ENCODE measurements at regions not wholly inside any gene's neighbourhood (a gene's known extent, or its start where the extent isn't known, plus 50 kb on each side); places are given as distances from the start of the nearest gene placed in this dataset.

DNA sequence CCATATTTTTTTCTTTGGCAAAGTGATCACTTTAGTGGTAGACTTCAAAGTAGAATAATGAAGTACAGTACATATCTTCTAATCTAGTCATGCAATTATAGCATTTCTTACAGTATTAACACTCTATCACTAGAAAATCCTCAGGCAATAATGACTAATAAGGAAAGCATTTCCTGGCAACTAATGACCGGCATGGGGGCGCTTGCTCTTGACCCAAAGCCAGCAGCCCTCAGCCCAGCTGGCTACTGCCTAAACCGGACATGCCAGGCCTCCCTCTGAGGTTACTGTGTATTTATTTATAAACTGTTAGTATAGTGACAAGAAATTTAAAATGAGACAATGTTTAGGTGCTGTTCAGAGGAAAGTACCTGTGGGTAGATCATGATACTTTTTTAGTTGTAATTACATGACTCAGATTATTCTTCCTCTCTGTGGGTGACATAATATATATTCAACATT, 633.8 kb downstream of the PTPRC start:
- Histone ChIP-seq H3K27me3 (ENCODE audit: control insufficient read depth in 1 of 2, insufficient read depth in 2 of 2, low read length in 2 of 2) (no peaks in the 10 kb centered on the region), H3K9ac (ENCODE audit: low read length in 2 of 2) (no peak overlapping the region), H3K4me3 (ENCODE audit: low read length in 2 of 2) (no peak overlapping the region), H3K27ac (ENCODE audit: low read length) (no peak overlapping the region), H3K36me3 (ENCODE audit: control insufficient read depth in 2 of 2, insufficient read depth in 2 of 2, low read length in 2 of 2) (no peaks in the 10 kb centered on the region), H3K4me1 (ENCODE audit: control insufficient read depth, insufficient read depth, low read length) (no peaks in the 10 kb centered on the region), H3K9me3 (ENCODE audit: control insufficient read depth in 2 of 2, low read length in 2 of 2) (no peaks in the 10 kb centered on the region)

DNA sequence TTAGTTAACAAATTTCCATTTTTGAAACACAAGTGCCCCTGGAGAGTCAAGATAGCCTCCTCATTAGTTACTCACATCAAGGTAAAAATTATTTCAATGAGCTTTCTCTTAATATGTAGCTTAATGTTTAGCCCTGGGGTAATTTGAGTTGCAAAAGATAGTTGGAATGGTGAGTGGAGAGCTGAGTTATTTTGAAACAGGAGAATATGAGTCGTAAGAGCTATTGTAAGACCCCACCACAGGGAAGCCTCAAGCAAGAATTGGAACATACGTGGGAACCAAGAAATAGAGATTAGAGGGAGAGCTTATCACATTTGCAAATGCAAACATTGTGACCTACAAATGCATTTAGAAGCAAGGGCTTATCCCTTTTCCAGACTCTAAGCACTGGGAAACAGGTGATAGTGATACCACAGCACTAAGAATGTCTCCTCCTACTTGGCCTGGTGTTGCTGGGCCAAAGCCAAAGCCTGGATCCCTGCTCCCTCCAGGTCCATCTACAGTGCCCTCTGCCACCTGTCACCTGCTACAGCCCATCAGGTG, 635.1 kb downstream of the PTPRC start:
- Histone ChIP-seq H3K4me1 (ENCODE audit: control insufficient read depth, insufficient read depth, low read length) (no peaks in the 10 kb centered on the region), H3K9me3 (ENCODE audit: control insufficient read depth in 2 of 2, low read length in 2 of 2) (no peaks in the 10 kb centered on the region), H3K36me3 (ENCODE audit: control insufficient read depth in 2 of 2, insufficient read depth in 2 of 2, low read length in 2 of 2) (no peaks in the 10 kb centered on the region), H3K4me3 (ENCODE audit: low read length in 2 of 2) (no peak overlapping the region), H3K27me3 (ENCODE audit: control insufficient read depth in 1 of 2, insufficient read depth in 2 of 2, low read length in 2 of 2) (no peaks in the 10 kb centered on the region), H3K27ac (ENCODE audit: low read length) (no peak overlapping the region), H3K9ac (ENCODE audit: low read length in 2 of 2) (no peak overlapping the region)

DNA sequence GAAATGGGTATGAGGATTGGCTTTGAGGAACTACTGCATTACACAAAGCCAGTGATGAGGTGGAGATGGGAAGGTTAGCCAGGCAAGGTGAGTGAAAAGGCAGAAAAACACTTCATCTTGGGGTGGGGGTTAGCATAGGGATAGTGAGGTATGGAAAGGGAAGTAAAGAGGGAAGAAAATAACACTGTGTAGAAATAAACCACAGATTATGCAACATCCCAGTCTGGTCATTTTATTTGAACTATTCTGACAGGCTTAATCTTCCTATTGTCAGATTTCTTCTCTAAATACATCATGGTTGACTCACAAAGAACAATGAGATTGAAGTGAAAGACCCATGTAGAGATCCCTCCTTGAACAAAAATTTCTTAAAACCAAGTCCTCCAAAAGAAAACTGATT, 640.2 kb downstream of the PTPRC start:
- H3K27ac ChIP-seq (ENCODE audit: low read length): no peak overlapping the region
- H3K9me3 ChIP-seq (ENCODE audit: control insufficient read depth in 2 of 2, low read length in 2 of 2): no peaks in the 10 kb centered on the region
- H3K4me1 ChIP-seq (ENCODE audit: control insufficient read depth, insufficient read depth, low read length): no peaks in the 10 kb centered on the region
- no peak overlapping the region for H3K9ac ChIP-seq (ENCODE audit: low read length in 2 of 2)
- H3K4me3 ChIP-seq (ENCODE audit: low read length in 2 of 2): no peak overlapping the region
- H3K36me3 ChIP-seq (ENCODE audit: control insufficient read depth in 2 of 2, insufficient read depth in 2 of 2, low read length in 2 of 2): no peaks in the 10 kb centered on the region
- no peaks in the 10 kb centered on the region for H3K27me3 ChIP-seq (ENCODE audit: control insufficient read depth in 1 of 2, insufficient read depth in 2 of 2, low read length in 2 of 2)

DNA sequence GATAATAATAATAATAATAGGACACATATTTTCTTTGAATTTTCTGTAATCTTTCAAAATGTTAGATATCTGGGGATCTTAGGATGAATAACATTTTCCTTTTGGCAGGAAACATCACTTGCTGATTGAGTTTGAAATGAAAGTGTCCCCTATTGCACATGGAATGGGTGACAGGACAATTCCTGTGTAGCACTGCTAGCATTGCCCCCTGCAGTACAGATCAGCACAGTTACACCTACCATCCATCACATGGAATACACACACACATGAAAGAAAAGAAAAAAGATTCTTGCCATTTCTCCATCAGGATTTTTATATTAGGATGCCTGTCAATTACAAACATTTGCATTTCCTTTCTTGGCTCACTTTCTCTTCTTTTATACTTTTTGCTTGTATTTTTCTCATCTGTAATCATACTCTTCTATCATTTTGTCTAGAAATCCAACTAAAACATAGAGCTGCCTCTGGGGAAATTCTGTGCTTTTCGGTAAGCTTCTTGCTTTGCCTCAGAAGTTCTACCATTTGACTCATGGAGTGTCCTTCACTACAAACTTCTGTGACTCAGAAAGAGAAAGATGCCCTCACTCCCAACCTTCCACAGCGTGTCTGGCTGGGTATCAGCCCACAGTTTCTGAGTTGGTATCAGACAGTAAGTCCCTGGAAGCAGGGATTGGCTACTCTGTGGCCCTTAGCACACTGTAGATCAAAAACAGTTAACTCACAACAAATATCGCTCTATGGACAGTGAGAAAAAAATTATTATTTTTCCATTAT, 641.2 kb downstream of the PTPRC start:
- no peaks in the 10 kb centered on the region for H3K4me1 ChIP-seq (ENCODE audit: control insufficient read depth, insufficient read depth, low read length)
- no peaks in the 10 kb centered on the region for H3K27me3 ChIP-seq (ENCODE audit: control insufficient read depth in 1 of 2, insufficient read depth in 2 of 2, low read length in 2 of 2)
- H3K27ac ChIP-seq (ENCODE audit: low read length): no peak overlapping the region
- no peak overlapping the region for H3K4me3 ChIP-seq (ENCODE audit: low read length in 2 of 2)
- H3K36me3 ChIP-seq (ENCODE audit: control insufficient read depth in 2 of 2, insufficient read depth in 2 of 2, low read length in 2 of 2): no peaks in the 10 kb centered on the region
- no peak overlapping the region for H3K9ac ChIP-seq (ENCODE audit: low read length in 2 of 2)
- no peaks in the 10 kb centered on the region for H3K9me3 ChIP-seq (ENCODE audit: control insufficient read depth in 2 of 2, low read length in 2 of 2)

DNA sequence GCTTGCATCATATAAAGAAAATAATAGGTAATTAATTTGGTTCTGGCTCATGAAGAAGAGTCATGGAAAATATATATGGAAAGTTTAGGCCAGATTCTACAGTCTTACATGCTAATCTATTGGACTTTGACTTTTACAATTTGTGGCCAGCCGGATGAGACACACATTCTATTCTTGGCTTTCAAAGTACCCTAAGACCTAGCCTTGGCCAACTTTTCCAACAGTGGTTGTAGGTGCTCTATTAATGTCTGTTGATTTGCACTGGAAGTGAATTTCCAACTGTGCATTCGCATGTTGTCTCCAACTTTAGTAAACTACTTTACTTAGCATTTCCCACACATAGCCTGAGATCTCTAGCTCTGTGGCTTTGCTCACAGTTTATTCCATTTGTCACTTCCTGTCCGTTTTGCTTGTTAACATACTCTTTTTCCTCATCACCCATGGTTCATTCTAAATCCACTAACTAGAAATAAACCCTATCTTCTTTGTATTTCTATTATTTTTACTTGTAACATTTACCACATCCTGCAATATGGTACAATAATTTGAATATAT, 644.0 kb downstream of the PTPRC start:
- Histone ChIP-seq H3K27ac (ENCODE audit: low read length) (no peak overlapping the region), H3K4me1 (ENCODE audit: control insufficient read depth, insufficient read depth, low read length) (no peaks in the 10 kb centered on the region), H3K9me3 (ENCODE audit: control insufficient read depth in 2 of 2, low read length in 2 of 2) (no peaks in the 10 kb centered on the region), H3K4me3 (ENCODE audit: low read length in 2 of 2) (no peak overlapping the region), H3K9ac (ENCODE audit: low read length in 2 of 2) (no peak overlapping the region), H3K36me3 (ENCODE audit: control insufficient read depth in 2 of 2, insufficient read depth in 2 of 2, low read length in 2 of 2) (no peaks in the 10 kb centered on the region), H3K27me3 (ENCODE audit: control insufficient read depth in 1 of 2, insufficient read depth in 2 of 2, low read length in 2 of 2) (no peaks in the 10 kb centered on the region)

DNA sequence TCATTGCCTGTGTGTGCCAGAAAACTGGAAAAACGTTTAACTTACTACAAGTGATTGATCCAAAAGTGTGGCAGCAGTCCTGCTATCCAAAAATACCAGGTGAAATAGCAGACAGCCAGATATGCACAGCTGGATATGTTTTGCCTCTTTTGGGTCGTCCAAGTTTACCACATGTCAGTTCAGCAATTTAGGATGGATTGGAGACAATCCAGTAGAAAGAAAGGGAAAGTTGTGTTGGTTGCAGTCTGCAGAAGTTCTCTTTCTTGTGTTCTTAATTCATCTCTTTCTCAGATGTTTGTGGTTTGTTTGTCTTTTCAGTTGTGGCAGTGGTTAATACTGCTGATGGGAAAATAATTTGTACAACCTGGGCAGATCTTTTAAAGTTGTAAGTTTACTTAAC, 645.0 kb downstream of the PTPRC start:
- Histone ChIP-seq H3K27ac (ENCODE audit: low read length) (no peak overlapping the region), H3K27me3 (ENCODE audit: control insufficient read depth in 1 of 2, insufficient read depth in 2 of 2, low read length in 2 of 2) (no peaks in the 10 kb centered on the region)

DNA sequence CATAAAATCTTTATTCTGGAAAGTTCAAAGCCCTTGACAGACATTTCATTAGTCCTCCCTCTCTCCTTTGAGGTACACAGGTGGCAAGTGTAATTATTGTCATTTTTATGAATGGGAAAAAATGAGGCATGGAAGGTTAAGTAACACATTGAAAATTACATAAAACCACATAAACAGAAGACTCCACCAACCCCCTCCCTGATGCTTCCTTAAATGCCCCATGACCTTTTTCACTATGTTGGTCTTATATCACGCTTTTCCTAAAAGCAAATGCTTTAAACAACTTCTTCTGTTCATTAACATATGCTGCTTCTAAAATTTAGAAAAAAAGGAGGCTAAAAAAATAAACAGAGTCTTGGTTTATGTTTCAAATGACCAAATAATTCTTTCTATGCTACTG, 648.4 kb downstream of the PTPRC start:
- no peak overlapping the region for H3K9ac ChIP-seq (ENCODE audit: low read length in 2 of 2)
- H3K4me3 ChIP-seq (ENCODE audit: low read length in 2 of 2): no peak overlapping the region
- no peaks in the 10 kb centered on the region for H3K27me3 ChIP-seq (ENCODE audit: control insufficient read depth in 1 of 2, insufficient read depth in 2 of 2, low read length in 2 of 2)
- H3K4me1 ChIP-seq (ENCODE audit: control insufficient read depth, insufficient read depth, low read length): no peaks in the 10 kb centered on the region
- H3K36me3 ChIP-seq (ENCODE audit: control insufficient read depth in 2 of 2, insufficient read depth in 2 of 2, low read length in 2 of 2): no peaks in the 10 kb centered on the region
- H3K27ac ChIP-seq (ENCODE audit: low read length): no peak overlapping the region
- no peaks in the 10 kb centered on the region for H3K9me3 ChIP-seq (ENCODE audit: control insufficient read depth in 2 of 2, low read length in 2 of 2)

More for the DNA sequence above, 645.0 kb downstream of the PTPRC start:
- Histone ChIP-seq H3K4me3 (ENCODE audit: low read length in 2 of 2) (no peak overlapping the region), H3K9ac (ENCODE audit: low read length in 2 of 2) (no peak overlapping the region), H3K4me1 (ENCODE audit: control insufficient read depth, insufficient read depth, low read length) (no peaks in the 10 kb centered on the region), H3K36me3 (ENCODE audit: control insufficient read depth in 2 of 2, insufficient read depth in 2 of 2, low read length in 2 of 2) (no peaks in the 10 kb centered on the region), H3K9me3 (ENCODE audit: control insufficient read depth in 2 of 2, low read length in 2 of 2) (no peaks in the 10 kb centered on the region)

DNA sequence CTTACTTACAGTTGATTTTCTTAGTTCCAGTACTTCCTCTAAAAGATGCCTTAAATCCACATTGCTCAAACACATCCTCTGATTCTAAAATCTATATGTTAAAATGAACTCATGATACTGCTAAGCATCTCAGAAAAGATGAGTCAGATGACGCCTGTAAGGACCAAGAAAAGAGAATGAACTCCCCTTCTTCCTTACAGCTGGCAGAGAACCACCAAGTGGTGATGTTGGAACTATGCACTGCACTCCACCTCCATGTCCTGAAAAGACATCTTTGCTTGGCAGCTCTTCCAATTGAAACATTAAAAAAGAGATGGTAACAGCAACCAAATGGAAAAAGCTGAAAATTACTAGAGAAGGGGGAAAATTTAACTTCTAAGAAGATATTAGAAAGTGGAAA, 648.8 kb downstream of the PTPRC start:
- no peaks in the 10 kb centered on the region for H3K36me3 ChIP-seq (ENCODE audit: control insufficient read depth in 2 of 2, insufficient read depth in 2 of 2, low read length in 2 of 2)
- H3K9me3 ChIP-seq (ENCODE audit: control insufficient read depth in 2 of 2, low read length in 2 of 2): no peaks in the 10 kb centered on the region
- H3K27me3 ChIP-seq (ENCODE audit: control insufficient read depth in 1 of 2, insufficient read depth in 2 of 2, low read length in 2 of 2): no peaks in the 10 kb centered on the region
- no peaks in the 10 kb centered on the region for H3K4me1 ChIP-seq (ENCODE audit: control insufficient read depth, insufficient read depth, low read length)
- H3K9ac ChIP-seq (ENCODE audit: low read length in 2 of 2): no peak overlapping the region
- H3K4me3 ChIP-seq (ENCODE audit: low read length in 2 of 2): no peak overlapping the region
- no peak overlapping the region for H3K27ac ChIP-seq (ENCODE audit: low read length)

DNA sequence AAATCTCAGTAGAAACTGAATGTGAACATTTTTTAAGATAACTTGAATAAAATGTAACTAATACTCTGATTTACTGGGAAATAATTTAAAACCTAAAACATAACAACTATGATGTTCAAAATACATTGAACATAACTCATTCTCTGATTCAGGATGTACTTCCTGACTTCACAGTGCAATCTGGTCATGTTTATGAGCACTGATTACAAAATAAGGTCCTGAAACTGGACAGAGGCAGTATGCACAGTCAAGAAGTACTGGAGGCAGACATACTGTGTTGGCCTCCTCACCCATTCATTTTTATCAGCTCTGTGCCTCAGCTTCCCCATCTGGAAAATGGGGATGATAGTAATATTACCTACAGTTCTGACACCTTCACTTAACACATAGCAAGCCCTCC, 651.3 kb downstream of the PTPRC start:
- no peaks in the 10 kb centered on the region for H3K9me3 ChIP-seq (ENCODE audit: control insufficient read depth in 2 of 2, low read length in 2 of 2)
- no peaks in the 10 kb centered on the region for H3K36me3 ChIP-seq (ENCODE audit: control insufficient read depth in 2 of 2, insufficient read depth in 2 of 2, low read length in 2 of 2)
- H3K9ac ChIP-seq (ENCODE audit: low read length in 2 of 2): no peak overlapping the region
- H3K4me3 ChIP-seq (ENCODE audit: low read length in 2 of 2): no peak overlapping the region
- H3K27ac ChIP-seq (ENCODE audit: low read length): no peak overlapping the region
- no peaks in the 10 kb centered on the region for H3K4me1 ChIP-seq (ENCODE audit: control insufficient read depth, insufficient read depth, low read length)
- no peaks in the 10 kb centered on the region for H3K27me3 ChIP-seq (ENCODE audit: control insufficient read depth in 1 of 2, insufficient read depth in 2 of 2, low read length in 2 of 2)

DNA sequence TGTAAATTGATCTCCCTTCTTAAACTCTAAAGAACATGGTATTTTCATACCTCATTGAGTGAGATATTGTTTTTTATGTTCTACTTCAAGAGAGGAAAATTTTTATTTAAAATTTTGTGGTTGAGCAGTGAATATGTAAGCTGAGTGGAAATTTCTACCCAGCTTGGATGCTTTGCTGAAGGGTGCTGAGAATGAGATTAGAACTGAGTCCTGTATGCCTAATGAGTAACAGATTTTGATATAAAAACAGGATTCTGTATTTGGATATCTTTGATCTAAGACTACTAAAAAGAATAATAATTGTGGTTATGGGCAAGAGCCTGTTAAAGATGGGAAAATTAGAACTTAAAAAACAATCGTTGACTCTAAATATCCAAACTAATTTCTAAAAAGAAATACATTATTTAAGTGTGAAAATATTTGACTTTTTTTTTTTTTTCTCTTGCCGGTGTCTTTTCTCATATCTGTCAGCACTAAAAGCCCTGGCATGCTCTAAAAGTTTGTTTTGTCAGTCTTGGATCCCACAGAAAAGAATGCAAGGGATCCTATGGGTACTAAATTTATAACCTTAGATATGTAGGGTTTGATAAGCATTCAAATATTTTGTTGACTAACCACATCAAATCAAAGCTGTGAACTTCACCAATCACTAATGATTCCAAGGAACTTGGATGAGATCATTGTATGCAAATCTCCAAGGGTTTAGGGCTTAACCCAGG, 652.3 kb downstream of the PTPRC start:
- H3K27ac ChIP-seq (ENCODE audit: low read length): no peak overlapping the region
- no peaks in the 10 kb centered on the region for H3K9me3 ChIP-seq (ENCODE audit: control insufficient read depth in 2 of 2, low read length in 2 of 2)
- no peaks in the 10 kb centered on the region for H3K36me3 ChIP-seq (ENCODE audit: control insufficient read depth in 2 of 2, insufficient read depth in 2 of 2, low read length in 2 of 2)
- no peak overlapping the region for H3K9ac ChIP-seq (ENCODE audit: low read length in 2 of 2)
- no peak overlapping the region for H3K4me3 ChIP-seq (ENCODE audit: low read length in 2 of 2)
- no peaks in the 10 kb centered on the region for H3K27me3 ChIP-seq (ENCODE audit: control insufficient read depth in 1 of 2, insufficient read depth in 2 of 2, low read length in 2 of 2)
- no peaks in the 10 kb centered on the region for H3K4me1 ChIP-seq (ENCODE audit: control insufficient read depth, insufficient read depth, low read length)

Measured in stomach smooth muscle (tissue), 2 donors.